H1 (cell line): ENCODE measurements at regions not wholly inside any gene's neighbourhood (a gene's known extent, or its start where the extent isn't known, plus 50 kb on each side); places are given as distances from the start of the nearest gene placed in this dataset.

Experiments used
- CTCF ChIA-PET: fragments of 300-600 bp; sonication (Branson Sonifier 250); formaldehyde crosslinking; loops from one replicate; lab custom pipeline; 2021; ENCODE audit not compliant: partially characterized antibody; lab: Charles Lee
- POLR2A ChIA-PET: fragments of 300-600 bp; sonication (Branson Sonifier 250); formaldehyde crosslinking; loops from one replicate; lab custom pipeline; 2021; ENCODE audit warnings: inconsistent platforms; ENCODE audit not compliant: partially characterized antibody; lab: Charles Lee
- DNase-seq, 2 experiments: peaks; one replicate each; pipeline versions ENCODE4 v3.0.0 to v3.0.0-alpha.2; 2010 to 2022; ENCODE audit warnings: low spot score in 2 of 2, low read depth in 1 of 2, mixed read lengths in 1 of 2
- FAIRE-seq: peaks from 2 replicates; lab custom pipeline; 2011; peaks lifted over from hg19 to GRCh38; lab: Jason Lieb, UNC
- H2AFZ ChIP-seq: 2 replicates; pipeline ENCODE4 v1.8.1; 2012; ENCODE audit warnings: low read length, inconsistent platforms
- H2AK5ac ChIP-seq: 2 replicates; pipeline ENCODE4 v1.6.1; 2013; ENCODE audit warnings: low read depth, low read length
- H2BK120ac ChIP-seq: replicated peaks from 2 replicates; pipeline ENCODE3; 2013; ENCODE audit warnings: low read depth, low read length, inconsistent platforms
- H2BK12ac ChIP-seq: 2 replicates; pipeline ENCODE4 v1.6.1; 2013; ENCODE audit warnings: low read depth, low read length
- H2BK15ac ChIP-seq: 2 replicates; pipeline ENCODE4 v1.6.1; 2013; ENCODE audit warnings: low read length
- H2BK20ac ChIP-seq: 2 replicates; pipeline ENCODE4 v1.6.1; 2013; ENCODE audit warnings: low read length
- H2BK5ac ChIP-seq: 2 replicates; pipeline ENCODE4 v1.6.1; 2013; ENCODE audit warnings: low read depth, low read length
- H3K14ac ChIP-seq: 2 replicates; pipeline ENCODE4 v1.6.1; 2013; ENCODE audit warnings: inconsistent platforms; ENCODE audit not compliant: insufficient read length
- H3K18ac ChIP-seq: 2 replicates; pipeline ENCODE4 v1.6.1; 2013; ENCODE audit warnings: low read length; ENCODE audit errors: extremely low read depth
- H3K23ac ChIP-seq: 2 replicates; pipeline ENCODE4 v1.6.1; 2013; ENCODE audit warnings: inconsistent platforms; ENCODE audit not compliant: insufficient read length
- H3K23me2 ChIP-seq: 2 replicates; pipeline ENCODE4 v1.6.1; 2013; ENCODE audit warnings: low read depth, low read length
- H3K27ac ChIP-seq: 2 replicates; pipeline ENCODE4 v1.6.1; 2011; ENCODE audit warnings: low read depth, low read length, inconsistent platforms
- H3K27me3 ChIP-seq, 4 experiments: replicated peaks in 1 of 4; 1 replicate in 1 of 4; 2 replicates in 3 of 4; pipeline versions ENCODE4 v1.6.1 to v1.8.1; 2011 to 2013; ENCODE audit warnings: low read length in 3 of 4, mild to moderate bottlenecking in 3 of 4, inconsistent platforms in 2 of 4, mixed read lengths in 2 of 4, moderate library complexity in 1 of 4; ENCODE audit not compliant: control insufficient read depth in 3 of 4, insufficient read depth in 3 of 4; ENCODE audit errors: extremely low read depth in 1 of 4
- H3K36me3 ChIP-seq, 4 experiments: 2 replicates each; pipeline versions ENCODE4 v1.6.1 to v1.8.1; 2011 to 2013; ENCODE audit warnings: mild to moderate bottlenecking in 4 of 4, low read length in 3 of 4, moderate library complexity in 2 of 4, control low read depth in 1 of 4, inconsistent platforms in 1 of 4; ENCODE audit not compliant: insufficient read depth in 4 of 4, control insufficient read depth in 2 of 4
- H3K4ac ChIP-seq: replicated peaks from 2 replicates; pipeline ENCODE3; 2013; ENCODE audit warnings: low read length, low read depth, mixed read lengths, inconsistent platforms; ENCODE audit not compliant: insufficient read length
- H3K4me1 ChIP-seq, 4 experiments: replicated peaks in 1 of 4; 1 replicate in 1 of 4; 2 replicates in 3 of 4; pipeline versions ENCODE4 v1.6.1 to v1.8.1; 2011 to 2013; ENCODE audit warnings: low read length in 3 of 4, inconsistent platforms in 2 of 4, mixed read lengths in 1 of 4; ENCODE audit not compliant: insufficient read depth in 4 of 4, control insufficient read depth in 3 of 4
- H3K4me2 ChIP-seq, 2 experiments: 2 replicates each; pipeline versions ENCODE4 v1.6.1 to v1.8.1; 2011 to 2013; ENCODE audit warnings: low read depth in 2 of 2, low read length in 2 of 2, control low read depth in 1 of 2, inconsistent platforms in 1 of 2, mild to moderate bottlenecking in 1 of 2; ENCODE audit not compliant: insufficient read depth in 1 of 2
- H3K4me3 ChIP-seq, 4 experiments: fragments of 200-600, 300-600 bp in 1 of 4; sonication (generic), shearing (Covaris generic), sonication (Bioruptor Twin) in 1 of 4; 2 replicates each; pipeline versions ENCODE4 v1.5.1 to v1.8.1; 2011 to 2016; ENCODE audit warnings: low read length in 4 of 4, low read depth in 3 of 4, control low read depth in 2 of 4, inconsistent platforms in 2 of 4, mild to moderate bottlenecking in 2 of 4, mixed read lengths in 1 of 4, moderate library complexity in 1 of 4; ENCODE audit not compliant: insufficient read depth in 2 of 4; ENCODE audit errors: extremely low read depth in 1 of 4
- H3K56ac ChIP-seq: replicated peaks from 2 replicates; pipeline ENCODE3; 2013; ENCODE audit warnings: low read depth, mild to moderate bottlenecking, mixed read lengths, low read length, inconsistent platforms; ENCODE audit not compliant: insufficient read length
- H3K79me1 ChIP-seq: 2 replicates; pipeline ENCODE4 v1.6.1; 2013; ENCODE audit warnings: low read depth, low read length, control low read depth
- H3K79me2 ChIP-seq, 2 experiments: 2 replicates each; pipeline versions ENCODE4 v1.6.1 to v1.8.1; 2012 to 2013; ENCODE audit warnings: low read length in 2 of 2, mild to moderate bottlenecking in 2 of 2, inconsistent platforms in 1 of 2; ENCODE audit not compliant: insufficient read depth in 2 of 2, control insufficient read depth in 1 of 2
- H3K9ac ChIP-seq, 4 experiments: replicated peaks in 1 of 4; 1 replicate in 1 of 4; 2 replicates in 3 of 4; pipeline versions ENCODE4 v1.6.1 to v1.8.1; 2011 to 2013; ENCODE audit warnings: low read depth in 3 of 4, low read length in 3 of 4, control low read depth in 2 of 4, mild to moderate bottlenecking in 2 of 4, moderate library complexity in 2 of 4, inconsistent platforms in 1 of 4; ENCODE audit errors: extremely low read depth in 1 of 4
- H3K9me3 ChIP-seq, 2 experiments: 2 replicates each; pipeline versions ENCODE4 v1.6.1 to v1.8.1; 2012 to 2013; ENCODE audit warnings: mild to moderate bottlenecking in 2 of 2, moderate library complexity in 2 of 2, control low read depth in 1 of 2, inconsistent platforms in 1 of 2, low read depth in 1 of 2, low read length in 1 of 2, mixed read lengths in 1 of 2; ENCODE audit not compliant: insufficient read depth in 2 of 2
- H4K20me1 ChIP-seq, 2 experiments: replicated peaks in 1 of 2; 2 replicates each; pipeline versions ENCODE3 to v1.8.1; 2011 to 2013; ENCODE audit warnings: inconsistent platforms in 2 of 2, low read length in 2 of 2, mild to moderate bottlenecking in 1 of 2; ENCODE audit not compliant: insufficient read depth in 2 of 2, control insufficient read depth in 1 of 2
- H4K5ac ChIP-seq: 2 replicates; pipeline ENCODE4 v1.6.1; 2013; ENCODE audit warnings: low read length, low read depth, mixed read lengths, inconsistent platforms; ENCODE audit not compliant: insufficient read length
- H4K8ac ChIP-seq: 2 replicates; pipeline ENCODE4 v1.8.0; 2013; ENCODE audit warnings: mild to moderate bottlenecking, moderate library complexity, low read length, inconsistent platforms; ENCODE audit not compliant: insufficient read depth; ENCODE audit errors: extremely low read depth
- H4K91ac ChIP-seq: replicated peaks from 2 replicates; pipeline ENCODE3; 2013; ENCODE audit warnings: low read length, mixed read lengths, inconsistent platforms; ENCODE audit not compliant: insufficient read length
- BRCA1 ChIP-seq: IDR thresholded peaks from 2 replicates; pipeline ENCODE4 v1.6.1; 2012; ENCODE audit warnings: low read depth, low read length, improper control_type of control experiment
- CEBPB ChIP-seq: IDR thresholded peaks from 2 replicates; pipeline ENCODE4 v1.6.1; 2012; ENCODE audit warnings: low read depth, low read length
- CTCF ChIP-seq, 3 experiments: IDR thresholded peaks; 1 replicate in 2 of 3; 2 replicates in 1 of 3; pipeline versions ENCODE4 v1.5.1 to v1.6.1; 2011; ENCODE audit warnings: low read length in 3 of 3, mild to moderate bottlenecking in 3 of 3, inconsistent platforms in 2 of 3, low read depth in 1 of 3, moderate library complexity in 1 of 3; ENCODE audit not compliant: insufficient read depth in 1 of 3; ENCODE audit errors: control extremely low read depth in 1 of 3
- GABPA ChIP-seq: IDR thresholded peaks from 2 replicates; pipeline ENCODE4 v1.6.1; 2011; ENCODE audit warnings: mild to moderate bottlenecking, low read length, moderate library complexity, borderline replicate concordance; ENCODE audit not compliant: insufficient read depth
- RAD21 ChIP-seq, 2 experiments: IDR thresholded peaks in 1 of 2; conservative IDR thresholded peaks in 1 of 2; 2 replicates each; pipeline ENCODE4 v1.6.1; 2011; ENCODE audit warnings: low read depth in 2 of 2, low read length in 2 of 2, improper control_type of control experiment in 1 of 2, inconsistent platforms in 1 of 2, mild to moderate bottlenecking in 1 of 2, moderate library complexity in 1 of 2
- SAP30 ChIP-seq: fragments of 300-600 bp; sonication (generic); IDR thresholded peaks from 2 replicates; pipeline ENCODE4 v1.7.1; 2012; ENCODE audit warnings: low read length, moderate library complexity, mild to moderate bottlenecking, inconsistent platforms; ENCODE audit not compliant: insufficient read depth, insufficient replicate concordance
- WGBS, 2 experiments: shearing (Covaris generic) in 1 of 2; methylation state at CpG; one replicate each; pipeline versions ENCODE4 v1.1.6 to v1.1.7; 2013 to 2015; ENCODE audit warnings: low lambda C conversion rate in 2 of 2, mixed read lengths in 2 of 2, inconsistent platforms in 1 of 2, low coverage in 1 of 2, missing lambda C conversion rate in 1 of 2; ENCODE audit not compliant: insufficient replicate concordance in 2 of 2, insufficient coverage in 1 of 2, insufficient read length in 1 of 2; ENCODE audit errors: extremely low coverage in 1 of 2, missing lambda C conversion rate in 1 of 2; 5-methylcytosine and 5-hydroxymethylcytosine counted together

- H3K4me2 ChIP-seq: no peak overlapping the region
Observed at GRCh38 chr19:13597640-13598039, 91.4 kb upstream of the CACNA1A start.

More at GRCh38 chr19:13597640-13598039, 91.4 kb upstream of the CACNA1A start:
- H3K23me2 ChIP-seq: peaks cover 8% of the 10 kb centered on the region; the same call in 1 of the 2 replicates
- peak; percentile 75 for FAIRE-seq
- DNase-seq: peak in 1 of 2 experiments; percentile 56
- H3K79me2 ChIP-seq: no peaks in the 10 kb centered on the region
- H3K4me1 ChIP-seq: no peaks in the 10 kb centered on the region; a peak in 1 of 7 replicates
- WGBS, 2 experiments: 0% methylated on average over 3 of the region's 3 CpGs; no CpG with 5 or more reads in 1 of the 2 experiments
- ChIA-PET POLR2A (no interaction called here), CTCF (interaction anchor here (0.6 to 3.5 kb wide), 11 partner anchors 9 to 129 kb away, joined by 3 to 20 read pairs (median 4); no protein-coding TSS in a partner anchor)
- no peak overlapping the region for H4K8ac ChIP-seq
- no peak overlapping the region for H2BK12ac ChIP-seq
- no peaks in the 10 kb centered on the region for H3K36me3 ChIP-seq
- H3K79me1 ChIP-seq: no peaks in the 10 kb centered on the region
- H3K9ac ChIP-seq: no peak overlapping the region
- H2BK20ac ChIP-seq: no peak overlapping the region
- no peak overlapping the region for H3K4ac ChIP-seq
- H4K5ac ChIP-seq: no peak overlapping the region
- no peak overlapping the region for H3K4me3 ChIP-seq
- no peak overlapping the region for H3K23ac ChIP-seq
- no peak for TF ChIP-seq GABPA
- peak; percentile 55 to 80 (median 74) for TF ChIP-seq CTCF (IDR thresholded peaks at IDR 0.05; ENCODE audit: control extremely low read depth in 1 of 3, insufficient read depth in 1 of 3, low read depth in 1 of 3, low read length in 3 of 3)
- TF ChIP-seq SAP30: no peak
- no peak for TF ChIP-seq BRCA1
- TF ChIP-seq RAD21 (IDR thresholded peaks at IDR 0.05 in 1 of 2, conservative IDR thresholded peaks at IDR 0.05 in 1 of 2; ENCODE audit: low read depth in 2 of 2, low read length in 2 of 2): peak; percentile 90 to 95
- 0 out of 2 replicates have a peak, but pooled peaks have one; percentile 2 for TF ChIP-seq CEBPB
- H3K9me3 ChIP-seq: no peaks in the 10 kb centered on the region
- no peak overlapping the region for H2AK5ac ChIP-seq
- no peak overlapping the region for H3K27ac ChIP-seq
- H2BK15ac ChIP-seq: no peak overlapping the region
- H3K56ac ChIP-seq: no peak overlapping the region
- no peaks in the 10 kb centered on the region for H4K20me1 ChIP-seq
- H4K91ac ChIP-seq: no peak overlapping the region
- H3K18ac ChIP-seq: no peak overlapping the region
- H3K14ac ChIP-seq: no peak overlapping the region
- H2BK5ac ChIP-seq: no peak overlapping the region
- no peak overlapping the region for H2BK120ac ChIP-seq
- H3K27me3 ChIP-seq: no peaks in the 10 kb centered on the region
- H2AFZ ChIP-seq: no peak overlapping the region
